ENCODE measurements at regions not wholly inside any gene's neighbourhood (a gene's known extent, or its start where the extent isn't known, plus 50 kb on each side); places are given as distances from the start of the nearest gene placed in this dataset.

- TF ChIP-seq ZNF274 (IDR thresholded peaks at IDR 0.05; ENCODE audit: low read depth, low read length) (no peak), YY1 (IDR thresholded peaks at IDR 0.05; ENCODE audit: insufficient read depth, insufficient read length) (no peak), SUZ12 (IDR thresholded peaks at IDR 0.05; ENCODE audit: extremely low read depth, insufficient read depth, insufficient read length) (no peak)
Observed at GRCh38 chr6:102984357-102984756, 1590.8 kb downstream of the GRIK2 start.
